Body of pancreas (tissue), 4 donors: ENCODE measurements at regions not wholly inside any gene's neighbourhood (a gene's known extent, or its start where the extent isn't known, plus 50 kb on each side); places are given as distances from the start of the nearest gene placed in this dataset.

Experiments
- CTCF ChIP-seq, 7 experiments: fragments of 450-650 bp in 4 of 7; fragments of 200-600 bp in 3 of 7; sonication (generic) in 3 of 7; IDR thresholded peaks; one replicate each; pipeline ENCODE4 v1.5.1; 2016 to 2019; ENCODE audit warnings: antibody characterized with exemption in 7 of 7
- POLR2A ChIP-seq, 3 donors: fragments of 450-650 bp; IDR thresholded peaks; one replicate each; pipeline ENCODE4 v1.6.1; 2016; ENCODE audit warnings: antibody characterized with exemption in 3 of 3, mild to moderate bottlenecking in 2 of 3

- TF ChIP-seq CTCF (IDR thresholded peaks at IDR 0.05) (no peak), POLR2A (IDR thresholded peaks at IDR 0.05) (no peak)
These were observed 538.6 kb downstream of the TUSC7 start for GRCh38 chr3:117248153-117248552.
